Neural crest cell (in vitro differentiated cells): ENCODE measurements at regions not wholly inside any gene's neighbourhood (a gene's known extent, or its start where the extent isn't known, plus 50 kb on each side); places are given as distances from the start of the nearest gene placed in this dataset.

Experiments
- DNase-seq: peaks from one replicate; pipeline ENCODE4 v3.0.0; 2021; ENCODE audit warnings: low read depth, mixed read lengths, low spot score
- H3K27ac Mint-ChIP-seq: one replicate; pipeline ENCODE4 v1.8.0; 2021; ENCODE audit warnings: mild to moderate bottlenecking, mixed read lengths; ENCODE audit not compliant: unreplicated experiment
- H3K27me3 Mint-ChIP-seq: 2 replicates; pipeline ENCODE4 v1.8.0; 2021; ENCODE audit warnings: low read depth, mild to moderate bottlenecking, mixed read lengths
- H3K36me3 Mint-ChIP-seq: 2 replicates; pipeline ENCODE4 v1.8.0; 2021; ENCODE audit warnings: low read depth, mild to moderate bottlenecking, mixed read lengths
- H3K4me1 Mint-ChIP-seq: 2 replicates; pipeline ENCODE4 v1.8.0; 2021; ENCODE audit warnings: mixed read lengths
- H3K4me3 Mint-ChIP-seq: one replicate; pipeline ENCODE4 v1.8.0; 2021; ENCODE audit warnings: mild to moderate bottlenecking, mixed read lengths
- H3K9me3 Mint-ChIP-seq: 2 replicates; pipeline ENCODE4 v1.8.0; 2021; ENCODE audit warnings: mixed read lengths
- CTCF ChIP-seq: fragments of 200-600 bp; sonication (generic); conservative IDR thresholded peaks from 2 replicates; pipeline ENCODE4 v1.5.0; 2021; ENCODE audit warnings: antibody characterized with exemption, mild to moderate bottlenecking

GRCh38 chr2:35989503-35989902 lies 366.1 kb upstream of the CRIM1 start:
- TF ChIP-seq CTCF: no peak
- Mint-ChIP-seq H3K4me3 (no peak overlapping the region), H3K4me1 (peaks cover 5% of the 10 kb centered on the region), H3K9me3 (peaks cover 13% of the 10 kb centered on the region), H3K27ac (no peak overlapping the region), H3K36me3 (peaks cover 2% of the 10 kb centered on the region), H3K27me3 (no peaks in the 10 kb centered on the region)
- DNase-seq: no peak

- no peak for TF ChIP-seq CTCF
- Mint-ChIP-seq H3K36me3 (peaks cover 2% of the 10 kb centered on the region), H3K9me3 (peaks cover 12% of the 10 kb centered on the region), H3K27ac (no peak overlapping the region), H3K4me1 (peaks cover 5% of the 10 kb centered on the region), H3K27me3 (no peaks in the 10 kb centered on the region), H3K4me3 (no peak overlapping the region)
- DNase-seq: no peak
Measured at GRCh38 chr2:35989040-35989439, 366.5 kb upstream of the CRIM1 start.

GRCh38 chr2:35986871-35987270 lies 368.7 kb upstream of the CRIM1 start:
- DNase-seq: no peak
- H3K27ac Mint-ChIP-seq: no peak overlapping the region
- H3K4me1 Mint-ChIP-seq: peaks cover 5% of the 10 kb centered on the region
- H3K9me3 Mint-ChIP-seq: peaks cover 12% of the 10 kb centered on the region
- H3K27me3 Mint-ChIP-seq: no peaks in the 10 kb centered on the region
- H3K36me3 Mint-ChIP-seq: peaks cover 2% of the 10 kb centered on the region
- no peak for TF ChIP-seq CTCF
- no peak overlapping the region for H3K4me3 Mint-ChIP-seq

- DNase-seq: no peak
- Mint-ChIP-seq H3K4me3 (no peak overlapping the region), H3K9me3 (no peaks in the 10 kb centered on the region), H3K36me3 (no peaks in the 10 kb centered on the region), H3K4me1 (no peaks in the 10 kb centered on the region), H3K27ac (no peak overlapping the region), H3K27me3 (no peaks in the 10 kb centered on the region)
- no peak for TF ChIP-seq CTCF
Measured at GRCh38 chr2:35978218-35978617, 377.4 kb upstream of the CRIM1 start.

GRCh38 chr2:35976611-35977010 lies 379.0 kb upstream of the CRIM1 start:
- H3K9me3 Mint-ChIP-seq: no peaks in the 10 kb centered on the region
- no peaks in the 10 kb centered on the region for H3K27me3 Mint-ChIP-seq
- no peak for DNase-seq
- H3K27ac Mint-ChIP-seq: no peak overlapping the region
- H3K36me3 Mint-ChIP-seq: no peaks in the 10 kb centered on the region
- no peaks in the 10 kb centered on the region for H3K4me1 Mint-ChIP-seq
- H3K4me3 Mint-ChIP-seq: no peak overlapping the region
- TF ChIP-seq CTCF: no peak

- TF ChIP-seq CTCF: no peak
- DNase-seq: no peak
- H3K27ac Mint-ChIP-seq: no peak overlapping the region
- H3K4me3 Mint-ChIP-seq: no peak overlapping the region
- no peaks in the 10 kb centered on the region for H3K9me3 Mint-ChIP-seq
- no peaks in the 10 kb centered on the region for H3K27me3 Mint-ChIP-seq
- H3K36me3 Mint-ChIP-seq: no peaks in the 10 kb centered on the region
- no peaks in the 10 kb centered on the region for H3K4me1 Mint-ChIP-seq
Measured at GRCh38 chr2:35973737-35974132, 381.8 kb upstream of the CRIM1 start.
